CD4-positive, alpha-beta T cell treated with Interferon alpha-2 for 1 hour (primary cell): ENCODE measurements at regions not wholly inside any gene's neighbourhood (a gene's known extent, or its start where the extent isn't known, plus 50 kb on each side); places are given as distances from the start of the nearest gene placed in this dataset.

Experiments
- DNase-seq, 2 donors: peaks; one replicate each; pipeline ENCODE4 v3.0.0-alpha.2; 2020 to 2022

DNA sequence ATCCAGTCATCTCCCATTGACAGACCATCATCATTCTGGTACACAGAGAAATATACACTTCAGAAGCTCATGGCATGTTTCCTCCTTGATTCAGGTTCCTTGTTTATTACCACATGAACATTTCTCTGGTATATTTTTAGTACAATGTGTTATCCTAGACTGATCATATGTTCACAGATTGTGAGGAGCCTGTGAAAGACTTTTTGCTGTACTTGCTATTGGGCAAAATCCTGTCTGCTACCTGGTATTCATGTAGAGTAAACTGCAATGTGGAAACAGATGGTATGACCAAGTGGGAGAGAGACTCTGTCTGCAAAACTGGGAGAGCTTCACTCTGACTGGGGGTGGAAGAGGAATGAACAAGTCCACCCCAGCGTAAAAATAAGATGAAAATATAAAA lies 657.2 kb downstream of the IRS1 start:
- no peak for DNase-seq

GRCh38 chr2:226140594-226140993 lies 659.0 kb downstream of the IRS1 start:
- no peak for DNase-seq

DNA sequence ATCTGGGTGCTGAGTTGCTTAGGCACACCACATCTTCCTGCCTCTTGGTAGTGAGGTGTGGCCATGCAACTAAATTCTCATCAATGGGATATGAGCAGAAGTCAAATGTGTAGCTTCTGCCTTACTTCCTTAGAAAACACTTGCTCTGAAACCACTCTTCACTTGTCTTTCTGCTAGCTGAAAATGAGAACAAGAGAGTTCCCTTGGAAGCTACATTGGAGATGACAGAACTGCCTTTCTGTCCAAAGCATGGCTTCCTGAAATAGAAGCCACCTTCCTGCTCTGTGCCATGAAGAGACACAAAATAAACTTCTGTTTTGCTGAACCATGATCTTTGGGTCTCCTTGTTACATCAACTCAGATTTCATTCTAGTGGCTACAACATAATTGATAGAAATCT lies 659.9 kb downstream of the IRS1 start:
- no peak for DNase-seq

- DNase-seq = no peak
Observed at GRCh38 chr2:226137201-226137811, 662.3 kb downstream of the IRS1 start.

- peak; percentile 4 to 36 for DNase-seq
Observed at GRCh38 chr2:226136739-226137138, 662.9 kb downstream of the IRS1 start.

DNA sequence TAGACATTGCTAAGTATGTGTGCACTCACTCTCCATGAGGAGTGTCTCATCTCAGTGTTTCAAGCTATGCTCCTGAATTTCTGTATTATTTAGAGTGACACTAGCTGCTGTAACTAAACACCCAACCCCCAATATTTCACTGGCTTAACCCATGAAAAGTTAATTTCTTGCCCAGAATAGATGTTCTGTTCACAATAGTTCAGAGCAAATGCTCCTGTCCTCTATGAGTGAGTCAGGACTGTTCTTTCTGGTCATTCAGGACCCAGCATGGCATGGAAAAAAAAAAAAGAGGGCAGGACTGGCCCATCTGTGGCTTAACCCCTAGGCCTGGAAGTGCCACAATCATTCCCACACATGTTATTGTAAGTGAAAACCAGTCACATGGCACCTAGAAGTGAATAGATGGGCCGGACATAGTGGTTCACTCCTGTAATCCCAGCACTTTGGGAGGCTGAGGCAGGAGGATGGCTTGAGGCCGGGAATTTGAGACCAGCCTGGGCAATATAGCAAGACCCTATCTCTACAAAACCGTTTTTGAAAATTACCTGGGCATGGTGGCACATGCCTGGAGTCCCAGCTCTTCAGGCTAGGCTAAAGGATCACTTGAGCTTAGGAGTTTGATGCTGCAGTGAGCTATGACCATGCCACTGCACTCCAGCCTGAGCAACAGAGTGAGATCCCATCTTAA lies 663.6 kb downstream of the IRS1 start:
- DNase-seq = no peak

- DNase-seq = no peak
Observed at GRCh38 chr2:226132323-226133215, 667.1 kb downstream of the IRS1 start.

- DNase-seq = no peak
Observed at GRCh38 chr2:226131299-226131784, 668.3 kb downstream of the IRS1 start.

GRCh38 chr2:226130192-226130591 lies 669.4 kb downstream of the IRS1 start:
- no peak for DNase-seq

DNA sequence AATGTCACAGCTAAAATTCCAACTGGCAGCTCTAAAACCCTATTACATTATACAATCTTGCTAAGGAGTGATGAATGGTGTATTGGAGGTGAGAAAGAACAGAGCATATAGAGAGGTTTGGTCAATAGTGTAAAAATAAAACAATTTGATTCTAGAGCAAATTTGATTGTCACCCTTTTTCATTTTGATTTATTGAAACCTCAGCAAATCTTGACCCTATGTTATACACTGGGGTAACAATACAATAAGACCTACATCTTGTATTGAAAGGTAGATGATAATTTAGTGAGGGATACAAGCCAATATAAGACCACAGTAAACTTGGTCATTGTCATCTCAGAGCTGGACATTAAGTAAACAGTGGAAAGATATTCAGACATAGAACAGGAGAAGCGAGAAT lies 671.9 kb downstream of the IRS1 start:
- no peak for DNase-seq

DNA sequence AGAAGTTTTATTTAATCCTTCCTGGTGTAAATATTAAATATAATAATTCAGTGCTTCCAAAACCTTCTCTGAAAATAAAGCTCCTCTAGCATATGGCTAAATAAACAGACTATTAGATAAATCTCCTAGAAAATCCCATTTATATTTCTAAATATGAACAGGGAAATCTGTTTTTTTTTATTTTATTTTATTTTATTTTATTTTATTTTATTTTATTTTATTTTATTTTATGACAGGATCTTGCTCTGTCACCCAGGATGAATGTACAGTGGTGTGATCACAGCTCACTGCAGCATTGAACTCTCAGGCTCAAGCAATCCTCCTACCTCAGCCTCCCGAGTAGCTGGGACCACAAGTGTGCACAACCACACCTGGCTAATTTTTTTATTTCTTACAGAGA lies 673.5 kb downstream of the IRS1 start:
- DNase-seq = no peak

- no peak for DNase-seq
Observed at GRCh38 chr2:226125176-226125883, 674.3 kb downstream of the IRS1 start.

- DNase-seq = no peak
Observed at GRCh38 chr2:226124548-226125011, 675.0 kb downstream of the IRS1 start.

GRCh38 chr2:226123300-226123699 lies 676.3 kb downstream of the IRS1 start:
- DNase-seq = no peak

- DNase-seq = no peak
Observed at GRCh38 chr2:226122041-226122440, 677.6 kb downstream of the IRS1 start.

DNA sequence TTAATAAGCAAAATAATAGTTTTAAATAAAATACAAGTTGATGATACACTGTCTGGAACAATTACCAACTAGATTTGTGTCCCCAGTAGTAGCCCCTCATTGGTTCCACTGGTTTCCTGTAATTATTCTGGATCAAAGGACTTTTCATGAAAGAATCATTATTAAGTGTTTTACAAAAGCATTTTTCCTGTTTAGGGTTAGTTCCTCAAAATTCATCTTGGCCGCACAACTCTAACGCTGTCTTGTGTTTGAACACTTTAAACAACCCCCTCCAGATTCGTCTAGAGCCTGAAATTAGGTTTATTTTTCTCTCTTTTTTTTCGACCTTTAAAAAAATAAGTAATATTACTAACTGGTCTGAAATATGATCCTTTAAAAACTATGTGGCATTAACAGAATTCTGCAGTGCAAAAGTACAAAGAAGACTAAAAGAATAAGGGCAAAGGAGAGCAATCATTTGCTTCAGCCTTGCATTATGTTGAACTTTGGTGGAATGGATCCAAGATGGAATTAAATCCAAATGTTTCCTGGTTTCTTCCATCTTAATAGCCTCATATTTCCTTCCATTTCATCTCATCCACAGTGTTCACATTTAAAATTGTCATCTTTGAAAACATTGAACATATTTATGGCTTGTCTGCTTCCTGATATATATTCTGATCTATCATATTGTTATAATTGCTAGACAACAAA lies 678.4 kb downstream of the IRS1 start:
- DNase-seq = no peak

DNA sequence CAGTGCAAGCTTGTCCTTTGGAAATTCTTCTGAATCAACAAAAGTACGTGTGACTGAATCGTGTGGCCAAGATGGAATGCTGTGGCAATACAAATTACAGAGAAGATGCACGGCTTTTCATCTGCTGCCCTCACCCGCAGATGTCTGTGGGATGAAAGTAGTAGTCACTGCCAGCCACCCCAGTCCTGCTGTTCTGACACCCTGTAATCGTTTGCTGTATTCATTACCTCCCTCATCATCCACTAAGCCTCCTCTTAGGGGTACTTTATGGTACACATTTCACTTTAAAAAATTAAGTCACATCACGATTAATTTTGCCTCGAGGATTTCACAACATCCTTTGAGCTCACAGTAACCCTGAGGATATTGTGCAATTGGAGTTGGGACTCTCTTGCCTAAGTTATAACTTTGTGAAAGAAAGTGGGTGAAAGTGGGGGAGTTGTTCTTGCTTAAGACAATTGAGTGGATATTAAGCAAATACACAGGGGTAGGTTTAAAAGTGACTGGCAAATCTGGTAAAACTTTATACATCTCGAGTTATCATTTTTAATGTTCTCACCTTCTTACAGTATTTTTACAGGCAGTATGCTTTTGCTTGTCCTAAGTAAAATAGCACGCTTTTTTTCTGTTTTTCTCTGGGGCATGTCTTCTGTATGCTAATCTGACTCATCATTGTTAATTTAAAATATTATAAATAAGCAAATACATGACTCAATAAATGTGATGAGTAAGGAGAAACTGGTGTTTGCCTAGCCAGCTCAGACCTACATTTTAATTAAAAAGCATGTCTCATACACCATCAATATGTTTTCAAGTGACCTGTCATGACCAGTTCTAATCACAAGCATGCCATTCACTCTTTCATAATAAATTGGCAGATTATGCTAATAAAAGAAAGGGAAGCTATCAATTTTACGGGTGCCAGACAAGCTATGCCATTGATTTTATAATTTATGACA lies 680.9 kb downstream of the IRS1 start:
- peak; percentile 8 to 9 for DNase-seq

GRCh38 chr2:226117510-226118065 lies 682.0 kb downstream of the IRS1 start:
- no peak for DNase-seq

DNA sequence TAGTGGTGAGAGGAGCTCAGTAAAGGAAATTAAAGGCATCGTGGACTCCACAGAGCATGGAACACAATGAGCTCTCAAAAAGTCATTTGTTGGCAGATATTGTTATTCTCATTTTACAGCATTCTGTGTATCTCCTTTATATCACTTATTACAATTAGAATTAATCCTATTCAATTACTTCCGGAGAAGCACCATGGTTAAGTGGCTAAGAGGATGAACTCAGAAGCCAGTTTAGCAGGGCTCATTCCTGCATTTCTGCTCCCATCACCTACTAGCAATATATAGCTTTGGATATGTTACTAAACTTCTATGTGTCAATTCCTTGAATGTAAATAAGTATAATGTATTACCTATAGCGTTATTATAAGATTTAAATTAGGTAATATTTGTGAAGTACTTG lies 683.3 kb downstream of the IRS1 start:
- DNase-seq = no peak

DNA sequence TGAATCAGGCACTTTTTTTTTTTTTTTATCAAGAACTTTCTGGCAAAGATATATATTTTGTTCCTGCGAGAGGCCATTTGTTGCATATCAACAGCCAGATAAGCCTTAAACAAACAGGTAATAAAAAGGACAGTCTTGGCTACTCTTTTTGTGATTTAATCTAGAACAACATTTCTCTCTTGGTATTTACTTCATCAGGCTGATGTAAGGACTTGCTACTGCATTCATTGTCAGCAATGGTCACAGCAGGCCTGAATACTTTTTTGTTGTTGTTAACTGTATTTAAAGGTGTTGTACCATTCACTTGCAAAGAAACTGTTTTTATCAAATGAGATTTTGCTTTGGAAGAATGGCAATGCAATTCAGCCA lies 683.8 kb downstream of the IRS1 start:
- no peak for DNase-seq
